ENCODE measurements at regions not wholly inside any gene's neighbourhood (a gene's known extent, or its start where the extent isn't known, plus 50 kb on each side); places are given as distances from the start of the nearest gene placed in this dataset.

DNA sequence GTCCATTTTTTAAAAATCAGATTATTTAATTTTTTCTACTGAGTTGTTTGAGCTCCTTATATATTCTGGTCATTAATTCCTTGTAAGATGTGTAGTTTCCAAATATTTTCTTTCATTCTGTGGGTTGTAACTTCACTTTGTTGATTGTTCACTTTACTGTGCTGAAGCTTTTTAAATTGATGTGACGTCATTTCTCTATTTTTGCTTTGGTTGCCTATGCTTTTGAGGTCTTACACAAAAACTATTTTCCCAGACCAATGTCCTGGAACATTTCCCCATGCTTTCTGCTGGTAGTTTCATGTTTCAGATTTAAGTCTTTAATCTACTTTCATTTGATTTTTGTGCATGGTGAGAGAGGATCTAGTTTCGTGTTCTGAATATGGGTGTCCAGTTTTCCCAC is 753.6 kb downstream of the TRIML1 start:
- TF ChIP-seq, protein P1, sequence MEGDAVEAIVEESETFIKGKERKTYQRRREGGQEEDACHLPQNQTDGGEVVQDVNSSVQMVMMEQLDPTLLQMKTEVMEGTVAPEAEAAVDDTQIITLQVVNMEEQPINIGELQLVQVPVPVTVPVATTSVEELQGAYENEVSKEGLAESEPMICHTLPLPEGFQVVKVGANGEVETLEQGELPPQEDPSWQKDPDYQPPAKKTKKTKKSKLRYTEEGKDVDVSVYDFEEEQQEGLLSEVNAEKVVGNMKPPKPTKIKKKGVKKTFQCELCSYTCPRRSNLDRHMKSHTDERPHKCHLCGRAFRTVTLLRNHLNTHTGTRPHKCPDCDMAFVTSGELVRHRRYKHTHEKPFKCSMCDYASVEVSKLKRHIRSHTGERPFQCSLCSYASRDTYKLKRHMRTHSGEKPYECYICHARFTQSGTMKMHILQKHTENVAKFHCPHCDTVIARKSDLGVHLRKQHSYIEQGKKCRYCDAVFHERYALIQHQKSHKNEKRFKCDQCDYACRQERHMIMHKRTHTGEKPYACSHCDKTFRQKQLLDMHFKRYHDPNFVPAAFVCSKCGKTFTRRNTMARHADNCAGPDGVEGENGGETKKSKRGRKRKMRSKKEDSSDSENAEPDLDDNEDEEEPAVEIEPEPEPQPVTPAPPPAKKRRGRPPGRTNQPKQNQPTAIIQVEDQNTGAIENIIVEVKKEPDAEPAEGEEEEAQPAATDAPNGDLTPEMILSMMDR (IDR thresholded peaks at IDR 0.05) = no peak
- TF ChIP-seq POLR2A (IDR thresholded peaks at IDR 0.05) (no peak), EP300 (IDR thresholded peaks at IDR 0.05) (no peak), POLR2AphosphoS5 (IDR thresholded peaks at IDR 0.05) (no peak)

Measured in gastroesophageal sphincter (tissue), 3 donors.